Ishikawa (cell line): ENCODE measurements at regions not wholly inside any gene's neighbourhood (a gene's known extent, or its start where the extent isn't known, plus 50 kb on each side); places are given as distances from the start of the nearest gene placed in this dataset.

ENCODE experiments used
- CEBPB ChIP-seq: IDR thresholded peaks from 2 replicates; pipeline ENCODE4 v1.6.1; 2012
- EGR1 ChIP-seq: IDR thresholded peaks from 2 replicates; pipeline ENCODE4 v1.6.1; 2012
- EP300 ChIP-seq: IDR thresholded peaks from 2 replicates; pipeline ENCODE4 v1.6.1; 2012; ENCODE audit warnings: borderline replicate concordance
- MAX ChIP-seq: IDR thresholded peaks from 2 replicates; pipeline ENCODE4 v1.6.1; 2012
- NFIC ChIP-seq: IDR thresholded peaks from 2 replicates; pipeline ENCODE4 v1.6.1; 2012
- TCF12 ChIP-seq: IDR thresholded peaks from 2 replicates; pipeline ENCODE4 v1.6.1; 2012; ENCODE audit warnings: low read depth
- ZBTB7A ChIP-seq: IDR thresholded peaks from 2 replicates; pipeline ENCODE4 v1.6.1; 2012; ENCODE audit warnings: low read depth
- TF ChIP-seq, protein P1 (sequence below): IDR thresholded peaks from 2 replicates; pipeline ENCODE4 v1.6.1; 2012; ENCODE audit warnings: low read depth, mild to moderate bottlenecking
- TF ChIP-seq, protein P2 (sequence below): IDR thresholded peaks from 2 replicates; pipeline ENCODE4 v1.6.1; 2012

DNA sequence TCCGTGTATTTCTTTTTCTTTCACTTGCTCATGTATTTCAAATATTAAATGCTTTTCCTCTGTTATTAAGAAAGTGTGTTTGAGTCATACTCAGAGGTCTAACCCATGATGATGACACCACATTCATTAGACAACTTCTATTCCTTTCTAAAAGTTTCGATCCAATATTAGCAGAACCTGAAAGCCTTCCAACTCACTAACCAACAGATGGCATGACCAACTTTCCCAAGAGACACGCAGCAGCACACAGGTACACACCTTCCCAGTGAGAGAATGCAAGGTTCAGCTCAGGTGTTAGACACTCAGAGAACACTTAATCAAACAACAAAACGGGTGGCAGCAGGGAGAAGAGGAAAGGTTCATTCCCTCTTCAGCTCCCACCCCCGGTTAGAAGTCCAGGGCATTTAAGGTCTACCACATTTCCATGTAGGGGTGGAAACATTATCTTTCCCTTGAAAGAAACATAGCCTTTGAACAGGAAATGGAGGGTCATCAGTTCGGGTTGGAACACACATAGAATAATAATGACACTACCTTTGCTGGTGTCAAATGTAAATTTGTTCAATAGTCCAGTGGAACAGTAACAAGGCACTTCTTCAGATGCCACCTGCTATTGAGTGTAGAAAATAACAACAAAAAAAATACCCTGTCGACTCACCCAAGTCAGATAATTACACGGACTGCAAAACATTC is 404.2 kb downstream of the COG6 start:
- no peak for TF ChIP-seq CEBPB
- TF ChIP-seq EP300 = no peak
- TF ChIP-seq NFIC = no peak
- TF ChIP-seq, protein P1, sequence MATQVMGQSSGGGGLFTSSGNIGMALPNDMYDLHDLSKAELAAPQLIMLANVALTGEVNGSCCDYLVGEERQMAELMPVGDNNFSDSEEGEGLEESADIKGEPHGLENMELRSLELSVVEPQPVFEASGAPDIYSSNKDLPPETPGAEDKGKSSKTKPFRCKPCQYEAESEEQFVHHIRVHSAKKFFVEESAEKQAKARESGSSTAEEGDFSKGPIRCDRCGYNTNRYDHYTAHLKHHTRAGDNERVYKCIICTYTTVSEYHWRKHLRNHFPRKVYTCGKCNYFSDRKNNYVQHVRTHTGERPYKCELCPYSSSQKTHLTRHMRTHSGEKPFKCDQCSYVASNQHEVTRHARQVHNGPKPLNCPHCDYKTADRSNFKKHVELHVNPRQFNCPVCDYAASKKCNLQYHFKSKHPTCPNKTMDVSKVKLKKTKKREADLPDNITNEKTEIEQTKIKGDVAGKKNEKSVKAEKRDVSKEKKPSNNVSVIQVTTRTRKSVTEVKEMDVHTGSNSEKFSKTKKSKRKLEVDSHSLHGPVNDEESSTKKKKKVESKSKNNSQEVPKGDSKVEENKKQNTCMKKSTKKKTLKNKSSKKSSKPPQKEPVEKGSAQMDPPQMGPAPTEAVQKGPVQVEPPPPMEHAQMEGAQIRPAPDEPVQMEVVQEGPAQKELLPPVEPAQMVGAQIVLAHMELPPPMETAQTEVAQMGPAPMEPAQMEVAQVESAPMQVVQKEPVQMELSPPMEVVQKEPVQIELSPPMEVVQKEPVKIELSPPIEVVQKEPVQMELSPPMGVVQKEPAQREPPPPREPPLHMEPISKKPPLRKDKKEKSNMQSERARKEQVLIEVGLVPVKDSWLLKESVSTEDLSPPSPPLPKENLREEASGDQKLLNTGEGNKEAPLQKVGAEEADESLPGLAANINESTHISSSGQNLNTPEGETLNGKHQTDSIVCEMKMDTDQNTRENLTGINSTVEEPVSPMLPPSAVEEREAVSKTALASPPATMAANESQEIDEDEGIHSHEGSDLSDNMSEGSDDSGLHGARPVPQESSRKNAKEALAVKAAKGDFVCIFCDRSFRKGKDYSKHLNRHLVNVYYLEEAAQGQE = no peak
- TF ChIP-seq MAX = no peak
- TF ChIP-seq TCF12 = no peak
- TF ChIP-seq EGR1 = no peak
- TF ChIP-seq, protein P2, sequence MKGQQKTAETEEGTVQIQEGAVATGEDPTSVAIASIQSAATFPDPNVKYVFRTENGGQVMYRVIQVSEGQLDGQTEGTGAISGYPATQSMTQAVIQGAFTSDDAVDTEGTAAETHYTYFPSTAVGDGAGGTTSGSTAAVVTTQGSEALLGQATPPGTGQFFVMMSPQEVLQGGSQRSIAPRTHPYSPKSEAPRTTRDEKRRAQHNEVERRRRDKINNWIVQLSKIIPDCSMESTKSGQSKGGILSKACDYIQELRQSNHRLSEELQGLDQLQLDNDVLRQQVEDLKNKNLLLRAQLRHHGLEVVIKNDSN = no peak
- no peak for TF ChIP-seq ZBTB7A
